Bronchial epithelial cell (primary cell): ENCODE measurements at regions not wholly inside any gene's neighbourhood (a gene's known extent, or its start where the extent isn't known, plus 50 kb on each side); places are given as distances from the start of the nearest gene placed in this dataset.

Experiments
- DNase-seq: peaks from one replicate; pipeline ENCODE4 v3.0.0-alpha.2; 2010; ENCODE audit warnings: low read depth
- FAIRE-seq: peaks from 2 replicates; lab custom pipeline; 2011; peaks lifted over from hg19 to GRCh38; lab: Jason Lieb, UNC
- H3K27me3 ChIP-seq: 2 replicates; pipeline ENCODE4 v1.5.1; 2011; ENCODE audit warnings: low read length; ENCODE audit not compliant: control insufficient read depth, insufficient read depth
- H3K36me3 ChIP-seq: 2 replicates; pipeline ENCODE4 v1.5.1; 2011; ENCODE audit warnings: low read length; ENCODE audit not compliant: control insufficient read depth, insufficient read depth
- H3K4me3 ChIP-seq: 2 replicates; pipeline ENCODE4 v1.5.1; 2011; ENCODE audit warnings: mild to moderate bottlenecking, low read depth, low read length, control low read depth
- TF ChIP-seq, protein P1 (sequence below): IDR thresholded peaks from 2 replicates; pipeline ENCODE4 v1.5.1; 2011; ENCODE audit warnings: mild to moderate bottlenecking, moderate library complexity, low read length, control low read depth, inconsistent platforms; ENCODE audit not compliant: insufficient read depth, severe bottlenecking

DNA sequence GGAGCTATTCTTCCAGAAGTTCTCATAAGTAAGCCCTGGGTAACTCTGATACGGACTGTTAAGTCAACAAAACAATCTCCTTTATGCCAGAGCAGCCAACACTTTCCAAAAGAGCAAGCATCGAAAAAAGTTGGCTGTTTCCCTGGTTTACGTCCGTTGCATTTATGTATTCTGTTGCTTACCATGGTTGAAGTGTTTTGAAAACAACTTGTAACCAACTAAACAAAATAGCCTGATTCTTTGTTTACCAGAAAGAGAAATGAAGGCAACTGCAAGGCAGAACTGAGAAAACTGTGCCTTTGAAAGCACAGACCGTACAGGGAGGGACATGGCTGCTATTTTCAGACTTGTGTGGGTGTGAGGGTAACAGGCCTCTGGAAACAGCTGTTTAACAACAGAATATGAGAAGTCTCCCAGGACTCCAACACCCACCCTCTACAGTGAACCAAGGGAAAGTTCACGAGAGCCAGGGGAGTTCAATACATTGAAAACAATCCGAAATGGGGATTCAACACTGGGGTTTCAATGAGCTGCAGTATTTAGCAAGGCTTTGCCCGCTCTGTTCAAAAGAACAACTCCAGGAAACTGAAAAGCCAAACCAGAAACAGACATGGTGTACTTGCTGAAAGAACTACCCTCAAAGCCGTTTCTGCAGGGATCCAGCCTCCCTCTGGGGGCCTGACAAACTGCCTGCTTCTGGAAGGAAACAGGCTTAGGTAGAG is 95.8 kb upstream of the EGFL6 start:
- TF ChIP-seq, protein P1, sequence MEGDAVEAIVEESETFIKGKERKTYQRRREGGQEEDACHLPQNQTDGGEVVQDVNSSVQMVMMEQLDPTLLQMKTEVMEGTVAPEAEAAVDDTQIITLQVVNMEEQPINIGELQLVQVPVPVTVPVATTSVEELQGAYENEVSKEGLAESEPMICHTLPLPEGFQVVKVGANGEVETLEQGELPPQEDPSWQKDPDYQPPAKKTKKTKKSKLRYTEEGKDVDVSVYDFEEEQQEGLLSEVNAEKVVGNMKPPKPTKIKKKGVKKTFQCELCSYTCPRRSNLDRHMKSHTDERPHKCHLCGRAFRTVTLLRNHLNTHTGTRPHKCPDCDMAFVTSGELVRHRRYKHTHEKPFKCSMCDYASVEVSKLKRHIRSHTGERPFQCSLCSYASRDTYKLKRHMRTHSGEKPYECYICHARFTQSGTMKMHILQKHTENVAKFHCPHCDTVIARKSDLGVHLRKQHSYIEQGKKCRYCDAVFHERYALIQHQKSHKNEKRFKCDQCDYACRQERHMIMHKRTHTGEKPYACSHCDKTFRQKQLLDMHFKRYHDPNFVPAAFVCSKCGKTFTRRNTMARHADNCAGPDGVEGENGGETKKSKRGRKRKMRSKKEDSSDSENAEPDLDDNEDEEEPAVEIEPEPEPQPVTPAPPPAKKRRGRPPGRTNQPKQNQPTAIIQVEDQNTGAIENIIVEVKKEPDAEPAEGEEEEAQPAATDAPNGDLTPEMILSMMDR = no peak
- H3K36me3 ChIP-seq = no peaks in the 10 kb centered on the region
- no peak for DNase-seq
- no peaks in the 10 kb centered on the region for H3K27me3 ChIP-seq
- H3K4me3 ChIP-seq = no peak overlapping the region
- no peak for FAIRE-seq

DNA sequence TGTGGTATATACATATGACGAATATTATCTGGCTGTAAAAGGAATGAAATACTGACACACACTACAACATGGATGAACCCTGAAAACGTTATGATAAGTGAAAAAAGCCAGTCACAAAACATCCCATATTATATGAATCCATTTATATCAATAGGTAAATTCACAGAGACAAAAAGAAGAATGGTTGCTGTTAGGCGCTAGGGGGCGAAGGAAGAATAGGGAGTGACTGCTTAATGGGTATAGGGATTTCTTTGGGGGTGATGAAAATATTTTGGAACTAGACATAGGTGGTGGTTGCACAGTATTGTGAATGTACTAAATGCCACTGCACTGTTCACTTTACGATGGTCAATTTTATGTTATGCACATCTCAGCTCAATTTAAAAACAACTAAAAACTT is 96.4 kb upstream of the EGFL6 start:
- Histone ChIP-seq H3K27me3 (no peaks in the 10 kb centered on the region), H3K36me3 (no peaks in the 10 kb centered on the region), H3K4me3 (no peak overlapping the region)
- FAIRE-seq (no peak), DNase-seq (no peak)
- TF ChIP-seq, protein P1 = no peak

DNA sequence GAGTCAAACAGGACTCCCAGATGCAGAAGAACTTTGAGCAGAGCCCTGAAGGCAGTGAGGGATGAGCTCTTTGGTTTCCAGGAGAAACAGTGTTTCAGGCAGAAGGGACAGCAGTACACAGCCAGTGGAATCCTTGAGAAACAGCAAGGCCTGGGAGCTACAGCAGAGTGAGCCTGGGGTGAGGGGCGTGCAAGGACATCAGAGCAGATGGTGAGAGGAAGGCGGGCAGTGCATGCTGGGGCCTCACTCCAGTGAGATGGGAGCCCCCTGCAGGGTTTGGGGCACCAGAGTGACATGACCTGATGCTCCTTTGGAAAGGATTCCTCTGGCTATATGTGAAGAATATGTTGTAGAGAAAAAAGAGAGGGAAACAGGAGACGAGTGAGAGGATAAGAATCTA is 98.1 kb upstream of the EGFL6 start:
- FAIRE-seq = no peak
- TF ChIP-seq, protein P1 = no peak
- H3K27me3 ChIP-seq = no peaks in the 10 kb centered on the region
- no peaks in the 10 kb centered on the region for H3K36me3 ChIP-seq
- no peak overlapping the region for H3K4me3 ChIP-seq
- DNase-seq = no peak

DNA sequence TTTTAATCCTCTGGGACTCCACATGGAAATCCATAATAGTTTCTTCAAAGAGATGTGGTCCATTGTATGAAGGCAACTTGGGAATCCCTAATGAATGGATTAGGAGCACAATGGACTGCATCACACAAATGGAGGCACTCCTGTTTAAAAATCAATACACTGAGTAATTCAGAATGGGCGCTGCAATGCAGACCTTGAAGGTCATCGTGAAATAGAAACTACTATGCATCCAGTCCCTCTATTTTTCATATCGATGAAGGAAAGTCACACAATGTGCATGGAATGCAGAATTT is 98.8 kb upstream of the EGFL6 start:
- DNase-seq = no peak
- TF ChIP-seq, protein P1 = no peak
- Histone ChIP-seq H3K4me3 (no peak overlapping the region), H3K27me3 (no peaks in the 10 kb centered on the region), H3K36me3 (no peaks in the 10 kb centered on the region)
- no peak for FAIRE-seq

DNA sequence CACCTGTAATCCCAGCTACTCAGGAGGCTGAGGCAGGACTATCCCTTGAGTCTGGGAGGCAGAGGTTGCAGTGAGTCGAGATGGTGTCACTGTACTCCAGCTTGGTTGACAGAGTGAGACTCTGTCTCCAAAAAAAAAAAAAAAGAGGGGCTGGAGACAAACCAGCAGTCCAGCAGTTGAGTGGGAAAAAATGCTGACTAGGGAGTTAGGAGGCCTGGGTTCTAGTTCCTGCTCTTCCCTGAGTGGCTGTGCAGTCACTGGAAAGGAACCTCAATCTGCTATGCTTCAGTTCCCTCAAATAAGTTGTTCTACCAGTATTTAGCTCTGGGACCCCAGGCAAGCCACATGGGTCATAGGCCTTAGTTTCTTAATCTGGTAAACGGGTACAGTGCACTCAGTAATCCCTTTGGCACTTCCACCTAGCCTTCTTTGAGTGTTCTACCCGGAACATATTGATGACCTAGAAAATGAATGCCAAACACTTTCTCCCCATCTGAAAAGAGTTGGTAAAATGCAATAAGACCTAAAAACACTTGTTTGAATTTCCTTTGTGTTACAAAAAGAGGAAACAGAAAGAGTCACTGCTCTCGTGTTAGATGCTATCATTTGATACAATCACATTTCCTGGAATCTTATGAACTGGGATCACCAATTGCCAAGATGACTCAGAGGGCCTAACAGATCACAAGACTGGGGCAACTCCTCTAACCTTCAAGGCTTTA is 99.3 kb upstream of the EGFL6 start:
- H3K36me3 ChIP-seq = no peaks in the 10 kb centered on the region
- H3K4me3 ChIP-seq = no peak overlapping the region
- TF ChIP-seq, protein P1 = no peak
- no peaks in the 10 kb centered on the region for H3K27me3 ChIP-seq
- FAIRE-seq (no peak), DNase-seq (peak; percentile 72)
